ENCODE measurements at regions not wholly inside any gene's neighbourhood (a gene's known extent, or its start where the extent isn't known, plus 50 kb on each side); places are given as distances from the start of the nearest gene placed in this dataset.

DNA sequence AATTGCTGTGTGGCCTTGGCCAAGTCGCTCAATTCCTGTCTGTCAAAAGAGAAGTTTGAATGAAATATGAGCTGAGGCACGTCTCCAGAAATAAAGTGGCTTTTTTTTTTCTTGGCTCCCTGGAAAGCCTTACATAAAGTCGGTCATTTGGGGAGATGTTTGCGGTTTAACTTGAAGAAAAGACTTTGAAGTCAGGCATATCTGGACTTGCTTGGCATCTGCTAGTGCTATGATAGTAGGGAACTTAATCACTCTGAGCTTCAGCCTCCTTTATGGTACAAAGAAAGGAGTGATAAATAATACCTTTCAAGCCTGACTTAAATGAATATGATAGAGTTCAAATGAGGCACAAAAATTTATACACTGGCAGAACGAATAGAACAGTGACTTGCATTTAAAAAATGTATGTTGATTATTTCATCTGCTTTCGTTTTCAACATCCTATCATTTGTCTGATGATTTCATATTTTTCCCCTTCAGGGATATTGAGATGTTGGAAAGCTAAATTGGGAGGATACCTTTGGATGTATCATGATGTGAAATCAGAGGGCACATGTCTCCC is 60.2 kb downstream of the FASLG start:
- TF ChIP-seq RXRA (IDR thresholded peaks at IDR 0.05; ENCODE audit: borderline replicate concordance, low read depth) (no peak), IRF3 (IDR thresholded peaks at IDR 0.05; ENCODE audit: low read depth, low read length) (no peak)
- POLR2A ChIA-PET = no interaction called here
- 0 out of 2 replicates have a peak overlapping the region, but pooled peaks have one; percentile 13 for H3K4me2 ChIP-seq
- DNase-seq = no peak
- H3K9ac ChIP-seq = no peak overlapping the region
- H3K4me1 ChIP-seq (ENCODE audit: control insufficient read depth in 1 of 2, insufficient read depth in 2 of 2, low read depth in 1 of 2, low read length in 1 of 2) = peaks cover 6 to 7% of the 10 kb centered on the region in 2 experiments; a peak in 3 of 4 replicates
- 51% methylated on average over 6 of the region's 6 CpGs for WGBS (ENCODE audit: low lambda C conversion rate)
- peaks cover 5% of the 10 kb centered on the region for H3F3A ChIP-seq (replicated peaks; ENCODE audit: insufficient read depth)
- no peaks in the 10 kb centered on the region for H4K20me1 ChIP-seq (ENCODE audit: insufficient read depth)
- peak overlapping the region; percentile 58; the same call in 1 of the 2 replicates for H2AFZ ChIP-seq (ENCODE audit: low read depth)
- no peak overlapping the region for H3K27ac ChIP-seq (ENCODE audit: low read depth in 2 of 2, low read length in 1 of 2)
- H3K9me2 ChIP-seq = no peaks in the 10 kb centered on the region
- H3K4me3 ChIP-seq (ENCODE audit: low read depth in 2 of 2, low read length in 1 of 2) = no peak overlapping the region
- no peaks in the 10 kb centered on the region for H3K27me3 ChIP-seq (ENCODE audit: insufficient read depth)
- no peaks in the 10 kb centered on the region for H3K9me3 ChIP-seq
- no peaks in the 10 kb centered on the region for H3K79me2 ChIP-seq (ENCODE audit: insufficient read depth)
- no peaks in the 10 kb centered on the region for H3K36me3 ChIP-seq (replicated peaks in 1 of 2; ENCODE audit: control insufficient read depth in 1 of 2, insufficient read depth in 2 of 2, low read length in 1 of 2)
- CTCF ChIA-PET = interaction anchor here (0.6 to 4.8 kb wide), 28 partner anchors 8 to 736 kb away, joined by 3 to 57 read pairs (median 3); partner anchors contain the start of gene PIGC

DNA sequence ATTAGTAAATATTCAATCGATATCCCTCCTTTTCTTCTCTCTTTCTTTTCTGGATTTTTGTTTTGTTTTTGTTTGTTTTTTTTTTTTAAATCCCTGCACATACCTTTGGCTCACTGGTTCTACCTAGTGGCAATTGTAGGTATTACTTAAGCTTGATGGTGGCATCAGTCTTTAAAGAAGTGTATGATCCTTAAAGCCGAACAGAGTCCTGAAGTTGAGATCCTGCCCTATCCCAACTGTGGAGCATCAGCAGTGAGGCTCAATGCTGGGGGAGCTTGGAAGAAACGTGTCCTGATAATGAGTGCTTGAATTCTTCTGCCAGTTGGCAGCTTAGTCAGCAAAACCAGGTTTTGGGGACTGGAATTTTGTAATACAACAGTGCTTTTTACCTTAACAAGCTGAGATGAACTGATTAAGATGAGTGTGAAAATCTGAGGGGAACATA is 60.8 kb downstream of the FASLG start:
- no peak overlapping the region for H3K9ac ChIP-seq
- H4K20me1 ChIP-seq (ENCODE audit: insufficient read depth) = no peaks in the 10 kb centered on the region
- H3K4me1 ChIP-seq (ENCODE audit: control insufficient read depth in 1 of 2, insufficient read depth in 2 of 2, low read depth in 1 of 2, low read length in 1 of 2) = peaks cover 6 to 7% of the 10 kb centered on the region in 2 experiments; a peak in 3 of 4 replicates
- no peaks in the 10 kb centered on the region for H3K36me3 ChIP-seq (replicated peaks in 1 of 2; ENCODE audit: control insufficient read depth in 1 of 2, insufficient read depth in 2 of 2, low read length in 1 of 2)
- peak overlapping the region; percentile 58; the same call in 1 of the 2 replicates for H2AFZ ChIP-seq (ENCODE audit: low read depth)
- ChIA-PET CTCF (interaction anchor here (0.7 to 4.8 kb wide), 31 partner anchors 8 to 736 kb away, joined by 3 to 57 read pairs (median 3); partner anchors contain the start of gene PIGC), POLR2A (no interaction called here)
- no peaks in the 10 kb centered on the region for H3K9me2 ChIP-seq
- H3K79me2 ChIP-seq (ENCODE audit: insufficient read depth) = no peaks in the 10 kb centered on the region
- H3K4me3 ChIP-seq (ENCODE audit: low read depth in 2 of 2, low read length in 1 of 2) = no peak overlapping the region
- peak; percentile 57 for DNase-seq
- H3K27me3 ChIP-seq (ENCODE audit: insufficient read depth) = no peaks in the 10 kb centered on the region
- H3K27ac ChIP-seq (ENCODE audit: low read depth in 2 of 2, low read length in 1 of 2) = no peak overlapping the region
- 7% methylated on average over 3 of the region's 3 CpGs for whole genome bisulfite sequencing (ENCODE audit: low lambda C conversion rate)
- no peaks in the 10 kb centered on the region for H3K9me3 ChIP-seq
- peaks cover 5% of the 10 kb centered on the region for H3F3A ChIP-seq (replicated peaks; ENCODE audit: insufficient read depth)
- 0 out of 2 replicates have a peak overlapping the region, but pooled peaks have one; percentile 13 for H3K4me2 ChIP-seq
- TF ChIP-seq, protein P1, sequence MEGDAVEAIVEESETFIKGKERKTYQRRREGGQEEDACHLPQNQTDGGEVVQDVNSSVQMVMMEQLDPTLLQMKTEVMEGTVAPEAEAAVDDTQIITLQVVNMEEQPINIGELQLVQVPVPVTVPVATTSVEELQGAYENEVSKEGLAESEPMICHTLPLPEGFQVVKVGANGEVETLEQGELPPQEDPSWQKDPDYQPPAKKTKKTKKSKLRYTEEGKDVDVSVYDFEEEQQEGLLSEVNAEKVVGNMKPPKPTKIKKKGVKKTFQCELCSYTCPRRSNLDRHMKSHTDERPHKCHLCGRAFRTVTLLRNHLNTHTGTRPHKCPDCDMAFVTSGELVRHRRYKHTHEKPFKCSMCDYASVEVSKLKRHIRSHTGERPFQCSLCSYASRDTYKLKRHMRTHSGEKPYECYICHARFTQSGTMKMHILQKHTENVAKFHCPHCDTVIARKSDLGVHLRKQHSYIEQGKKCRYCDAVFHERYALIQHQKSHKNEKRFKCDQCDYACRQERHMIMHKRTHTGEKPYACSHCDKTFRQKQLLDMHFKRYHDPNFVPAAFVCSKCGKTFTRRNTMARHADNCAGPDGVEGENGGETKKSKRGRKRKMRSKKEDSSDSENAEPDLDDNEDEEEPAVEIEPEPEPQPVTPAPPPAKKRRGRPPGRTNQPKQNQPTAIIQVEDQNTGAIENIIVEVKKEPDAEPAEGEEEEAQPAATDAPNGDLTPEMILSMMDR (IDR thresholded peaks at IDR 0.05) = peak; percentile 86
- no peak for TF ChIP-seq EP300 (IDR thresholded peaks at IDR 0.05; ENCODE audit: borderline replicate concordance in 1 of 2, low read depth in 1 of 2, low read length in 1 of 2)
- no peak for TF ChIP-seq SIN3A (IDR thresholded peaks at IDR 0.05; ENCODE audit: borderline replicate concordance, low read depth, low read length)
- TF ChIP-seq EZH2phosphoT487 (IDR thresholded peaks at IDR 0.05; ENCODE audit: borderline replicate concordance, low read depth) = no peak
- no peak for TF ChIP-seq RXRA (IDR thresholded peaks at IDR 0.05; ENCODE audit: borderline replicate concordance, low read depth)
- TF ChIP-seq TCF12 (IDR thresholded peaks at IDR 0.05) = no peak
- no peak for TF ChIP-seq NFIC (IDR thresholded peaks at IDR 0.05; ENCODE audit: borderline replicate concordance)
- TF ChIP-seq JUND (IDR thresholded peaks at IDR 0.05) = no peak
- TF ChIP-seq MXI1 (IDR thresholded peaks at IDR 0.05; ENCODE audit: low read depth, low read length) = no peak
- TF ChIP-seq IRF3 (IDR thresholded peaks at IDR 0.05; ENCODE audit: low read depth, low read length) = no peak
- TF ChIP-seq RCOR1 (IDR thresholded peaks at IDR 0.05; ENCODE audit: low read length) = no peak
- peak; percentile 60 for TF ChIP-seq SMC3 (IDR thresholded peaks at IDR 0.05; ENCODE audit: low read depth, low read length)
- TF ChIP-seq, protein P2, sequence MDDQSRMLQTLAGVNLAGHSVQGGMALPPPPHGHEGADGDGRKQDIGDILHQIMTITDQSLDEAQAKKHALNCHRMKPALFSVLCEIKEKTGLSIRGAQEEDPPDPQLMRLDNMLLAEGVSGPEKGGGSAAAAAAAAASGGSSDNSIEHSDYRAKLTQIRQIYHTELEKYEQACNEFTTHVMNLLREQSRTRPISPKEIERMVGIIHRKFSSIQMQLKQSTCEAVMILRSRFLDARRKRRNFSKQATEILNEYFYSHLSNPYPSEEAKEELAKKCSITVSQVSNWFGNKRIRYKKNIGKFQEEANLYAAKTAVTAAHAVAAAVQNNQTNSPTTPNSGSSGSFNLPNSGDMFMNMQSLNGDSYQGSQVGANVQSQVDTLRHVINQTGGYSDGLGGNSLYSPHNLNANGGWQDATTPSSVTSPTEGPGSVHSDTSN (IDR thresholded peaks at IDR 0.05) = no peak
- no peak for TF ChIP-seq USF2 (IDR thresholded peaks at IDR 0.05; ENCODE audit: borderline replicate concordance, low read depth, low read length)
- no peak for TF ChIP-seq ZBTB33 (IDR thresholded peaks at IDR 0.05; ENCODE audit: borderline replicate concordance, low read depth)
- TF ChIP-seq MEF2A (IDR thresholded peaks at IDR 0.05; ENCODE audit: borderline replicate concordance, low read depth) = no peak
- TF ChIP-seq FOXJ3 (CRISPR knock-in tag; IDR thresholded peaks at IDR 0.05) = no peak
- TF ChIP-seq GATA2 (CRISPR knock-in tag; IDR thresholded peaks at IDR 0.05) = no peak

Data from SK-N-SH (cell line).